H9 (cell line): ENCODE measurements at regions not wholly inside any gene's neighbourhood (a gene's known extent, or its start where the extent isn't known, plus 50 kb on each side); places are given as distances from the start of the nearest gene placed in this dataset.

Experiments
- DNase-seq: peaks from one replicate; pipeline ENCODE4 v3.0.0-alpha.2; 2017
- H2AFZ ChIP-seq: one replicate; pipeline ENCODE4 v1.6.1; 2013; ENCODE audit warnings: mild to moderate bottlenecking, low read length, control low read depth, moderate library complexity
- H2AK5ac ChIP-seq: 2 replicates; pipeline ENCODE4 v1.6.1; 2013; ENCODE audit warnings: low read length, control low read depth, mixed read lengths; ENCODE audit not compliant: insufficient read length
- H2BK120ac ChIP-seq: one replicate; pipeline ENCODE4 v1.6.1; 2013; ENCODE audit warnings: low read depth, mild to moderate bottlenecking, low read length, control low read depth, inconsistent platforms; ENCODE audit not compliant: poor library complexity, severe bottlenecking
- H2BK12ac ChIP-seq: 2 replicates; pipeline ENCODE4 v1.6.1; 2013; ENCODE audit warnings: low read length, control low read depth, mixed read lengths, low read depth; ENCODE audit not compliant: insufficient read length
- H2BK15ac ChIP-seq: 2 replicates; pipeline ENCODE4 v1.6.1; 2013; ENCODE audit warnings: low read depth, low read length, control low read depth
- H2BK20ac ChIP-seq: one replicate; pipeline ENCODE4 v1.6.1; 2013; ENCODE audit warnings: low read depth, mild to moderate bottlenecking, low read length, control low read depth, inconsistent platforms; ENCODE audit not compliant: poor library complexity, severe bottlenecking
- H2BK5ac ChIP-seq: 2 replicates; pipeline ENCODE4 v1.6.1; 2013; ENCODE audit warnings: low read length, control low read depth, mixed read lengths; ENCODE audit not compliant: insufficient read length
- H3K14ac ChIP-seq: 2 replicates; pipeline ENCODE4 v1.6.1; 2013; ENCODE audit warnings: low read length, control low read depth; ENCODE audit not compliant: insufficient read depth
- H3K18ac ChIP-seq: 2 replicates; pipeline ENCODE4 v1.6.1; 2013; ENCODE audit warnings: low read depth, mild to moderate bottlenecking, mixed read lengths, low read length, control low read depth; ENCODE audit not compliant: insufficient read length
- H3K23ac ChIP-seq: 2 replicates; pipeline ENCODE4 v1.6.1; 2013; ENCODE audit warnings: low read length, control low read depth, mixed read lengths, low read depth; ENCODE audit not compliant: insufficient read length
- H3K23me2 ChIP-seq: 2 replicates; pipeline ENCODE4 v1.6.1; 2013; ENCODE audit warnings: low read depth, mild to moderate bottlenecking, mixed read lengths, low read length, control low read depth; ENCODE audit not compliant: insufficient read length, poor library complexity, severe bottlenecking
- H3K27ac ChIP-seq: 2 replicates; pipeline ENCODE4 v1.5.1; 2013; ENCODE audit warnings: low read length, control low read depth, mixed read lengths, low read depth; ENCODE audit not compliant: insufficient read length
- H3K27me3 ChIP-seq: 2 replicates; pipeline ENCODE4 v1.6.1; 2013; ENCODE audit warnings: low read length, control low read depth, inconsistent platforms; ENCODE audit not compliant: insufficient read depth
- H3K4ac ChIP-seq: 2 replicates; pipeline ENCODE4 v1.6.1; 2013; ENCODE audit warnings: low read depth, mild to moderate bottlenecking, control low read depth, inconsistent platforms, low read length, moderate library complexity
- H3K4me1 ChIP-seq: 2 replicates; pipeline ENCODE4 v1.6.1; 2013; ENCODE audit warnings: low read length, control low read depth, inconsistent platforms; ENCODE audit not compliant: insufficient read depth
- H3K4me2 ChIP-seq: 2 replicates; pipeline ENCODE4 v1.6.1; 2013; ENCODE audit warnings: low read length, control low read depth, mixed read lengths; ENCODE audit not compliant: insufficient read length, insufficient read depth
- H3K56ac ChIP-seq: 2 replicates; pipeline ENCODE4 v1.6.1; 2013; ENCODE audit warnings: low read depth, mild to moderate bottlenecking, mixed read lengths, low read length, control low read depth; ENCODE audit not compliant: insufficient read length
- H3K79me1 ChIP-seq: 2 replicates; pipeline ENCODE4 v1.6.1; 2013; ENCODE audit warnings: low read depth, mild to moderate bottlenecking, moderate library complexity, low read length, control low read depth, inconsistent platforms; ENCODE audit not compliant: insufficient read depth, poor library complexity, severe bottlenecking
- H3K79me2 ChIP-seq: 2 replicates; pipeline ENCODE4 v1.6.1; 2013; ENCODE audit warnings: low read length, control low read depth, inconsistent platforms; ENCODE audit not compliant: insufficient read depth
- H3K9ac ChIP-seq: 2 replicates; pipeline ENCODE4 v1.6.1; 2013; ENCODE audit warnings: low read length, control low read depth, mixed read lengths; ENCODE audit not compliant: insufficient read length; ENCODE audit errors: extremely low read depth
- H3K9me3 ChIP-seq: one replicate; pipeline ENCODE4 v1.6.1; 2013; ENCODE audit warnings: low read depth, low read length, inconsistent platforms; ENCODE audit not compliant: control insufficient read depth
- H3T11ph ChIP-seq: one replicate; pipeline ENCODE4 v1.6.1; 2013; ENCODE audit warnings: mild to moderate bottlenecking, low read length, control low read depth, inconsistent platforms
- H4K20me1 ChIP-seq: one replicate; pipeline ENCODE4 v1.6.1; 2013; ENCODE audit not compliant: control insufficient read depth, insufficient read length, insufficient read depth
- H4K5ac ChIP-seq: 2 replicates; pipeline ENCODE4 v1.6.1; 2013; ENCODE audit warnings: low read depth, mild to moderate bottlenecking, mixed read lengths, low read length, control low read depth; ENCODE audit not compliant: insufficient read length
- H4K8ac ChIP-seq: replicated peaks from 2 replicates; pipeline ENCODE4 v1.6.1; 2013; ENCODE audit warnings: low read length, control low read depth, mixed read lengths, low read depth; ENCODE audit not compliant: insufficient read length
- H4K91ac ChIP-seq: 2 replicates; pipeline ENCODE4 v1.6.1; 2013; ENCODE audit warnings: low read depth, mild to moderate bottlenecking, moderate library complexity, mixed read lengths, low read length, control low read depth; ENCODE audit not compliant: insufficient read length
- H3K27ac Mint-ChIP-seq, 3 experiments: 2 replicates in 2 of 3; 3 replicates in 1 of 3; pipeline ENCODE4 v1.8.0; 2020 to 2021; ENCODE audit warnings: mixed read lengths in 3 of 3, mild to moderate bottlenecking in 1 of 3, moderate library complexity in 1 of 3
- H3K27me3 Mint-ChIP-seq: 2 replicates; pipeline ENCODE4 v1.8.0; 2021; ENCODE audit warnings: low read depth, mild to moderate bottlenecking, moderate library complexity, mixed read lengths
- H3K36me3 Mint-ChIP-seq, 3 experiments: 2 replicates in 2 of 3; 3 replicates in 1 of 3; pipeline ENCODE4 v1.8.0; 2020 to 2021; ENCODE audit warnings: low read depth in 3 of 3, mixed read lengths in 3 of 3; ENCODE audit not compliant: insufficient read depth in 1 of 3
- H3K4me1 Mint-ChIP-seq, 2 experiments: 2 replicates each; pipeline ENCODE4 v1.8.0; 2020; ENCODE audit warnings: mixed read lengths in 2 of 2
- H3K4me3 Mint-ChIP-seq, 2 experiments: 2 replicates in 1 of 2; 3 replicates in 1 of 2; pipeline ENCODE4 v1.8.0; 2020 to 2021; ENCODE audit warnings: mild to moderate bottlenecking in 2 of 2, mixed read lengths in 2 of 2, moderate library complexity in 1 of 2
- H3K9me3 Mint-ChIP-seq, 2 experiments: 2 replicates in 1 of 2; 3 replicates in 1 of 2; pipeline ENCODE4 v1.8.0; 2020; ENCODE audit warnings: mild to moderate bottlenecking in 2 of 2, mixed read lengths in 2 of 2, moderate library complexity in 1 of 2
- CTCF ChIP-seq: fragments of 200-600 bp; sonication (generic); conservative IDR thresholded peaks from 3 replicates; pipeline ENCODE4 v1.8.0; 2021; ENCODE audit warnings: antibody characterized with exemption, mild to moderate bottlenecking
- WGBS: extraction: QIAGEN DNeasy Blood & Tissue Kit; methylation state at CpG from one replicate; pipeline ENCODE4 v1.1.7; 2013; ENCODE audit warnings: missing lambda C conversion rate, low lambda C conversion rate, mixed read lengths; ENCODE audit not compliant: insufficient read length; ENCODE audit errors: extremely low coverage; 5-methylcytosine and 5-hydroxymethylcytosine counted together

- no peaks in the 10 kb centered on the region for H3K4me1 ChIP-seq
- no peaks in the 10 kb centered on the region for H3K9me3 ChIP-seq
- no peak overlapping the region for H3K4ac ChIP-seq
- no peak overlapping the region for H2BK20ac ChIP-seq
- no peaks in the 10 kb centered on the region for H4K20me1 ChIP-seq
- no peak overlapping the region; a peak in 1 of 7 replicates for H3K27ac Mint-ChIP-seq
- H3K9me3 Mint-ChIP-seq, result no peaks in the 10 kb centered on the region
- no peak overlapping the region for H3K23ac ChIP-seq
- no peaks in the 10 kb centered on the region; a peak in 1 of 7 replicates for H3K36me3 Mint-ChIP-seq
- no peaks in the 10 kb centered on the region; the same call in 1 of the 2 replicates for H3K27me3 Mint-ChIP-seq
- no peaks in the 10 kb centered on the region for H3K79me1 ChIP-seq
- no peak overlapping the region for H3K14ac ChIP-seq
- no peak overlapping the region for H3T11ph ChIP-seq
- no peak for DNase-seq
- no peak overlapping the region for H2BK15ac ChIP-seq
- no peak overlapping the region for H4K91ac ChIP-seq
- H4K8ac ChIP-seq, result no peak overlapping the region
- no peak overlapping the region for H3K4me3 Mint-ChIP-seq
- H3K27ac ChIP-seq, result no peak overlapping the region
- H3K79me2 ChIP-seq, result no peaks in the 10 kb centered on the region
- no peak for TF ChIP-seq CTCF
- no peaks in the 10 kb centered on the region for H3K23me2 ChIP-seq
- H3K27me3 ChIP-seq, result no peaks in the 10 kb centered on the region
- no peak overlapping the region for H2BK120ac ChIP-seq
- no CpG with 5 or more reads among the region's 12 CpGs for WGBS
- H2BK5ac ChIP-seq, result no peak overlapping the region
- no peak overlapping the region for H3K4me2 ChIP-seq
- no peak overlapping the region for H3K18ac ChIP-seq
- no peak overlapping the region for H4K5ac ChIP-seq
- H2AFZ ChIP-seq, result no peak overlapping the region
- no peak overlapping the region for H3K9ac ChIP-seq
- no peak overlapping the region for H2AK5ac ChIP-seq
- peaks cover 0 to 3% of the 10 kb centered on the region in 2 experiments; a peak in 1 of 4 replicates for H3K4me1 Mint-ChIP-seq
- H2BK12ac ChIP-seq, result no peak overlapping the region
- H3K56ac ChIP-seq, result no peak overlapping the region
Measured at GRCh38 chr4:8777320-8778196, 94.1 kb downstream of the HMX1 start.
